WTC11 (cell line): ENCODE measurements at regions not wholly inside any gene's neighbourhood (a gene's known extent, or its start where the extent isn't known, plus 50 kb on each side); places are given as distances from the start of the nearest gene placed in this dataset.
A peak's percentile ranks its signal among the peaks of the same experiment; 100 is the strongest.

Source experiments
- CREB1 ChIP-seq: sonication (generic); formaldehyde crosslinking; IDR thresholded peaks from 2 replicates; pipeline ENCODE4 v1.8.0; 2023; ENCODE audit warnings: mild to moderate bottlenecking, missing genetic modification reagents
- GABPB1 ChIP-seq: sonication (generic); formaldehyde crosslinking; IDR thresholded peaks from 2 replicates; pipeline ENCODE4 v1.8.1; 2023; ENCODE audit warnings: mild to moderate bottlenecking, missing genetic modification reagents
- HMGA2 ChIP-seq: fragments of 250-450 bp; sonication (Bioruptor Pico); IDR thresholded peaks from 2 replicates; pipeline ENCODE4 v1.4.0; 2021; ENCODE audit warnings: mild to moderate bottlenecking, moderate library complexity
- JUN ChIP-seq: sonication (generic); formaldehyde crosslinking; IDR thresholded peaks from 2 replicates; pipeline ENCODE4 v1.8.0; 2023; ENCODE audit warnings: mild to moderate bottlenecking, missing genetic modification reagents
- MYBL2 ChIP-seq: sonication (generic); formaldehyde crosslinking; IDR thresholded peaks from 2 replicates; pipeline ENCODE4 v1.8.1; 2023; ENCODE audit warnings: mild to moderate bottlenecking, moderate library complexity, missing genetic modification reagents
- NR1H2 ChIP-seq: sonication (generic); formaldehyde crosslinking; IDR thresholded peaks from 2 replicates; pipeline ENCODE4 v1.9.0; 2021; ENCODE audit warnings: mild to moderate bottlenecking, moderate library complexity, missing genetic modification reagents
- TEAD1 ChIP-seq: sonication (generic); formaldehyde crosslinking; IDR thresholded peaks from 2 replicates; pipeline ENCODE4 v1.8.0; 2022; ENCODE audit warnings: mild to moderate bottlenecking, missing genetic modification reagents
- ZNF263 ChIP-seq: sonication (generic); formaldehyde crosslinking; IDR thresholded peaks from 2 replicates; pipeline ENCODE4 v1.8.1; 2022; ENCODE audit warnings: low read depth, mild to moderate bottlenecking, moderate library complexity, missing genetic modification reagents
- TF ChIP-seq, protein P1 (sequence below): fragments of 200-600 bp; IDR thresholded peaks from 2 replicates; pipeline ENCODE4 v1.8.0; 2022; ENCODE audit warnings: antibody characterized with exemption
- TF ChIP-seq, protein P2 (sequence below): sonication (generic); formaldehyde crosslinking; IDR thresholded peaks from 2 replicates; pipeline ENCODE4 v1.8.0; 2022; ENCODE audit warnings: mild to moderate bottlenecking, missing genetic modification reagents
- TF ChIP-seq, protein P3 (sequence below): sonication (generic); formaldehyde crosslinking; IDR thresholded peaks from 2 replicates; pipeline ENCODE4 v1.8.1; 2022; ENCODE audit warnings: low read depth, mild to moderate bottlenecking, moderate library complexity, missing genetic modification reagents, borderline replicate concordance
- TF ChIP-seq, protein P4 (sequence below): sonication (generic); formaldehyde crosslinking; IDR thresholded peaks from 2 replicates; pipeline ENCODE4 v1.8.1; 2022; ENCODE audit warnings: low read depth, missing genetic modification reagents, borderline replicate concordance
- TF ChIP-seq, protein P5 (sequence below): sonication (generic); formaldehyde crosslinking; IDR thresholded peaks from 2 replicates; pipeline ENCODE4 v1.8.1; 2023; ENCODE audit warnings: mild to moderate bottlenecking, missing genetic modification reagents, moderate library complexity
- TF ChIP-seq, protein P6 (sequence below): sonication (generic); formaldehyde crosslinking; IDR thresholded peaks from 2 replicates; pipeline ENCODE4 v1.8.1; 2023; ENCODE audit warnings: mild to moderate bottlenecking, moderate library complexity, missing genetic modification reagents

DNA sequence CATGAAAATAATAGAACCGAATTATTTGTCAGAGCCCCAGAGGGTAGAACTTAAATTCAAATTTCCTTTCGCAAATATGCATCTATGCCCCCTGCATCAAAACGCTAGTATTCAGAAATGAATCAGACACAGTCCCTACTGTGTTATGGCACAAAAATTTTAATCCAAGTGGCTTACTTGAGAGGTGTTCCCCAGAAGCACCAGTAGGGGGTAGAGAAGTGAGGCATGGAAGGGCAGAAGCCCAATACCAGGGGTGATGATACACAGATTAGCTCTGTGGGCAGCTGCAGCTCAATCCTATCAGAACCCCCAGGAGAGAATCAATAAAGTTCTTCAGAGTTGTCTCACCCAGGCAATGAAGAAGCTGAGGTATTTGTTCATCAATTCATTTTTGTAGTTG is 342.2 kb downstream of the OMA1 start:
- TF ChIP-seq, protein P1, sequence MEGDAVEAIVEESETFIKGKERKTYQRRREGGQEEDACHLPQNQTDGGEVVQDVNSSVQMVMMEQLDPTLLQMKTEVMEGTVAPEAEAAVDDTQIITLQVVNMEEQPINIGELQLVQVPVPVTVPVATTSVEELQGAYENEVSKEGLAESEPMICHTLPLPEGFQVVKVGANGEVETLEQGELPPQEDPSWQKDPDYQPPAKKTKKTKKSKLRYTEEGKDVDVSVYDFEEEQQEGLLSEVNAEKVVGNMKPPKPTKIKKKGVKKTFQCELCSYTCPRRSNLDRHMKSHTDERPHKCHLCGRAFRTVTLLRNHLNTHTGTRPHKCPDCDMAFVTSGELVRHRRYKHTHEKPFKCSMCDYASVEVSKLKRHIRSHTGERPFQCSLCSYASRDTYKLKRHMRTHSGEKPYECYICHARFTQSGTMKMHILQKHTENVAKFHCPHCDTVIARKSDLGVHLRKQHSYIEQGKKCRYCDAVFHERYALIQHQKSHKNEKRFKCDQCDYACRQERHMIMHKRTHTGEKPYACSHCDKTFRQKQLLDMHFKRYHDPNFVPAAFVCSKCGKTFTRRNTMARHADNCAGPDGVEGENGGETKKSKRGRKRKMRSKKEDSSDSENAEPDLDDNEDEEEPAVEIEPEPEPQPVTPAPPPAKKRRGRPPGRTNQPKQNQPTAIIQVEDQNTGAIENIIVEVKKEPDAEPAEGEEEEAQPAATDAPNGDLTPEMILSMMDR = peak; percentile 48; the same call in 1 of the 2 replicates
- TF ChIP-seq ZNF263 (CRISPR knock-in tag) (no peak), GABPB1 (no peak), CREB1 (no peak), JUN (no peak), NR1H2 (CRISPR knock-in tag) (no peak), HMGA2 (CRISPR knock-in tag) (no peak), MYBL2 (CRISPR knock-in tag) (no peak), TEAD1 (CRISPR knock-in tag) (no peak)
- TF ChIP-seq, protein P2, sequence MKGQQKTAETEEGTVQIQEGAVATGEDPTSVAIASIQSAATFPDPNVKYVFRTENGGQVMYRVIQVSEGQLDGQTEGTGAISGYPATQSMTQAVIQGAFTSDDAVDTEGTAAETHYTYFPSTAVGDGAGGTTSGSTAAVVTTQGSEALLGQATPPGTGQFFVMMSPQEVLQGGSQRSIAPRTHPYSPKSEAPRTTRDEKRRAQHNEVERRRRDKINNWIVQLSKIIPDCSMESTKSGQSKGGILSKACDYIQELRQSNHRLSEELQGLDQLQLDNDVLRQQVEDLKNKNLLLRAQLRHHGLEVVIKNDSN (CRISPR knock-in tag) = no peak
- TF ChIP-seq, protein P3, sequence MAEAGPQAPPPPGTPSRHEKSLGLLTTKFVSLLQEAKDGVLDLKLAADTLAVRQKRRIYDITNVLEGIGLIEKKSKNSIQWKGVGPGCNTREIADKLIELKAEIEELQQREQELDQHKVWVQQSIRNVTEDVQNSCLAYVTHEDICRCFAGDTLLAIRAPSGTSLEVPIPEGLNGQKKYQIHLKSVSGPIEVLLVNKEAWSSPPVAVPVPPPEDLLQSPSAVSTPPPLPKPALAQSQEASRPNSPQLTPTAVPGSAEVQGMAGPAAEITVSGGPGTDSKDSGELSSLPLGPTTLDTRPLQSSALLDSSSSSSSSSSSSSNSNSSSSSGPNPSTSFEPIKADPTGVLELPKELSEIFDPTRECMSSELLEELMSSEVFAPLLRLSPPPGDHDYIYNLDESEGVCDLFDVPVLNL = no peak
- TF ChIP-seq, protein P4, sequence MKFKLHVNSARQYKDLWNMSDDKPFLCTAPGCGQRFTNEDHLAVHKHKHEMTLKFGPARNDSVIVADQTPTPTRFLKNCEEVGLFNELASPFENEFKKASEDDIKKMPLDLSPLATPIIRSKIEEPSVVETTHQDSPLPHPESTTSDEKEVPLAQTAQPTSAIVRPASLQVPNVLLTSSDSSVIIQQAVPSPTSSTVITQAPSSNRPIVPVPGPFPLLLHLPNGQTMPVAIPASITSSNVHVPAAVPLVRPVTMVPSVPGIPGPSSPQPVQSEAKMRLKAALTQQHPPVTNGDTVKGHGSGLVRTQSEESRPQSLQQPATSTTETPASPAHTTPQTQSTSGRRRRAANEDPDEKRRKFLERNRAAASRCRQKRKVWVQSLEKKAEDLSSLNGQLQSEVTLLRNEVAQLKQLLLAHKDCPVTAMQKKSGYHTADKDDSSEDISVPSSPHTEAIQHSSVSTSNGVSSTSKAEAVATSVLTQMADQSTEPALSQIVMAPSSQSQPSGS (CRISPR knock-in tag) = no peak
- TF ChIP-seq, protein P5, sequence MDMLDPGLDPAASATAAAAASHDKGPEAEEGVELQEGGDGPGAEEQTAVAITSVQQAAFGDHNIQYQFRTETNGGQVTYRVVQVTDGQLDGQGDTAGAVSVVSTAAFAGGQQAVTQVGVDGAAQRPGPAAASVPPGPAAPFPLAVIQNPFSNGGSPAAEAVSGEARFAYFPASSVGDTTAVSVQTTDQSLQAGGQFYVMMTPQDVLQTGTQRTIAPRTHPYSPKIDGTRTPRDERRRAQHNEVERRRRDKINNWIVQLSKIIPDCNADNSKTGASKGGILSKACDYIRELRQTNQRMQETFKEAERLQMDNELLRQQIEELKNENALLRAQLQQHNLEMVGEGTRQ (CRISPR knock-in tag) = no peak
- TF ChIP-seq, protein P6, sequence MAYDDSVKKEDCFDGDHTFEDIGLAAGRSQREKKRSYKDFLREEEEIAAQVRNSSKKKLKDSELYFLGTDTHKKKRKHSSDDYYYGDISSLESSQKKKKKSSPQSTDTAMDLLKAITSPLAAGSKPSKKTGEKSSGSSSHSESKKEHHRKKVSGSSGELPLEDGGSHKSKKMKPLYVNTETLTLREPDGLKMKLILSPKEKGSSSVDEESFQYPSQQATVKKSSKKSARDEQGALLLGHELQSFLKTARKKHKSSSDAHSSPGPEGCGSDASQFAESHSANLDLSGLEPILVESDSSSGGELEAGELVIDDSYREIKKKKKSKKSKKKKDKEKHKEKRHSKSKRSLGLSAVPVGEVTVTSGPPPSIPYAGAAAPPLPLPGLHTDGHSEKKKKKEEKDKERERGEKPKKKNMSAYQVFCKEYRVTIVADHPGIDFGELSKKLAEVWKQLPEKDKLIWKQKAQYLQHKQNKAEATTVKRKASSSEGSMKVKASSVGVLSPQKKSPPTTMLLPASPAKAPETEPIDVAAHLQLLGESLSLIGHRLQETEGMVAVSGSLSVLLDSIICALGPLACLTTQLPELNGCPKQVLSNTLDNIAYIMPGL = no peak
